GM19452 (cell line): ENCODE measurements at regions not wholly inside any gene's neighbourhood (a gene's known extent, or its start where the extent isn't known, plus 50 kb on each side); places are given as distances from the start of the nearest gene placed in this dataset.
"Not testable (repeated sequence)": the region's sequence is repeated elsewhere in the genome, so short reads cannot be mapped to it uniquely, and the experiment has no call there.

Experiments
- ATAC-seq: cut with Tn5 transposase; IDR thresholded peaks from one replicate; pipeline ENCODE4 v1.9.1; 2021; ENCODE audit not compliant: unreplicated experiment

GRCh38 chr5:60546207-60546606 is 153.8 kb downstream of the DEPDC1B start:
- ATAC-seq, result no peak

GRCh38 chr5:60545551-60545950 is 154.4 kb downstream of the DEPDC1B start:
- no peak for ATAC-seq

GRCh38 chr5:60544142-60544541 is 155.8 kb downstream of the DEPDC1B start:
- ATAC-seq, result no peak

- ATAC-seq, result peak; percentile 31
These were observed 158.0 kb downstream of the DEPDC1B start for GRCh38 chr5:60541980-60542379.

GRCh38 chr5:60540856-60541805 is 158.8 kb downstream of the DEPDC1B start:
- peak; percentile 80 for ATAC-seq

- no peak for ATAC-seq
These were observed 160.8 kb downstream of the DEPDC1B start for GRCh38 chr5:60538955-60539866.

GRCh38 chr5:60538426-60538825 is 161.5 kb downstream of the DEPDC1B start:
- ATAC-seq, result no peak

- no peak for ATAC-seq
These were observed 164.0 kb downstream of the DEPDC1B start for GRCh38 chr5:60535951-60536350.

GRCh38 chr5:60535198-60535597 is 164.8 kb downstream of the DEPDC1B start:
- ATAC-seq, result no peak

- no peak for ATAC-seq
These were observed 166.2 kb downstream of the DEPDC1B start for GRCh38 chr5:60533789-60534188.

- ATAC-seq, result not testable (repeated sequence)
These were observed 167.2 kb downstream of the DEPDC1B start for GRCh38 chr5:60532796-60533195.

- ATAC-seq, result not testable (repeated sequence)
These were observed 169.7 kb downstream of the DEPDC1B start for GRCh38 chr5:60530144-60530848.

GRCh38 chr5:60529001-60529400 is 171.0 kb downstream of the DEPDC1B start:
- ATAC-seq, result no peak

- no peak for ATAC-seq
These were observed 172.9 kb downstream of the DEPDC1B start for GRCh38 chr5:60527072-60527471.

GRCh38 chr5:60526336-60526875 is 173.6 kb downstream of the DEPDC1B start:
- no peak for ATAC-seq

- peak; percentile 67 for ATAC-seq
These were observed 177.6 kb downstream of the DEPDC1B start for GRCh38 chr5:60522292-60522905.

GRCh38 chr5:60521376-60522291 is 178.3 kb downstream of the DEPDC1B start:
- peak; percentile 45 for ATAC-seq

- no peak for ATAC-seq
These were observed 179.3 kb downstream of the DEPDC1B start for GRCh38 chr5:60520451-60521227.
